ENCODE measurements at regions not wholly inside any gene's neighbourhood (a gene's known extent, or its start where the extent isn't known, plus 50 kb on each side); places are given as distances from the start of the nearest gene placed in this dataset.

- DNase-seq (ENCODE audit: low read depth in 2 of 2), result no peak
Observed at GRCh38 chr2:136468799-136469369, 296.5 kb upstream of the THSD7B start.

- DNase-seq (ENCODE audit: low read depth in 2 of 2), result no peak
Observed at GRCh38 chr2:136452528-136452927, 312.8 kb upstream of the THSD7B start.

- no peak for DNase-seq (ENCODE audit: low read depth in 2 of 2)
Observed at GRCh38 chr2:136448986-136449780, 316.2 kb upstream of the THSD7B start.

- no peak for DNase-seq (ENCODE audit: low read depth in 2 of 2)
Observed at GRCh38 chr2:136448432-136448831, 316.9 kb upstream of the THSD7B start.

GRCh38 chr2:136444323-136444722 lies 321.0 kb upstream of the THSD7B start:
- DNase-seq (ENCODE audit: low read depth in 2 of 2), result no peak

- no peak for DNase-seq (ENCODE audit: low read depth in 2 of 2)
Observed at GRCh38 chr2:136443661-136444060, 321.7 kb upstream of the THSD7B start.

DNA sequence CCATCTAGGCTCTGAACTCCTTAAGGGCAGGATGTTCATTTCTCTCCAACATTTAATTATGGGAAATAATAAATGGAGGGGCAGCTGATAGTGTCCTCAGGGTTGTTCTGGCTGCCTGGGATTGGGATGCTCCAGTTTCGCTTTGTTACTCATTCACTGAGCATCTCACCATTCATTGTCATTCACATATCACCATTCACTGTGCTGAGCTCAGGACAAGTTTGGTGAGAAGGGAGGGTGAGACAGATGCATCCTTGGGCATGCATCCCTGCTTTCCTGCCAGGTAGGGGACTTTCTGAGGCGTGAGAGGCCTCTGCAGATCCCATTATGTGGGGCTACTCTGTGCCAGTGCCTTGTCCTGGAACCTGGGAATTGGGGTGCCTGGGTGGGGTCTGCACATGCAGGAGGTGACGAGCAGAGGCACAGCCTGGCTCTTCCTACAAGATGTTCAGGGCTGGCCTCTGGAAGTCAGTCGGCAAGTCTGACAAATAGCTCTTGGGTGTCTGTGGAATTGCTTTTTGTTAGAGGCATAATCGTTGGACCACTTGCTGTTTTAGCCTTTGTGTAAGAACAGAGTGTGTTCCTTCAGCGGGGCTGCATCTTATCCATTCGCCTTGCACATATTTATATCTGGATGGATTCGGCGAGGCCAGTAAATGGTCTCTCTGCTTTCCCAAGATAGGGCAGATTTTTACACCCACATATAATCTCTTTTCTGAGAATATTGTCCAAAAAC lies 323.2 kb upstream of the THSD7B start:
- DNase-seq (ENCODE audit: low read depth in 2 of 2), result no peak

GRCh38 chr2:136439064-136439676 lies 321.2 kb upstream of the CXCR4 start:
- no peak for DNase-seq (ENCODE audit: low read depth in 2 of 2)

DNA sequence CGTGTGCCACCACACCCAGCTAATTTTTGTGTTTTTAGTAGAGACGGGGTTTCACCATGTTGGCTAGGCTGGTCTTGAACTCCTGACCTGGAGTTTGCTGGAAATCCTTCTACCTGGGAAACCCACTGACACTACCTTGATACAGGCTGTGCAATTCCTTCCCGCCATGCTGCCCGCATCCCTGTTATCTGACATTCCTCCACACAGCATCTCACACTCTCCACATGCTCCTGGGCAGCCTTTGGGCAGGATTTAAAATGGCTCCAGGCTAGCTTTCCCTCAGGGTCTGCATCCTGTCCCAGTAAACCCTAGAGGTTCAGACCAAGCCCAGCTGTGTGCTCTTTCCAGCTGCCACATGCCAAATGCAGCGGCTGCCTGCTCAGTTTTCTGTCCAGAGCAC lies 319.5 kb upstream of the CXCR4 start:
- DNase-seq (ENCODE audit: low read depth in 2 of 2), result no peak

- no peak for DNase-seq (ENCODE audit: low read depth in 2 of 2)
Observed at GRCh38 chr2:136436936-136437335, 319.0 kb upstream of the CXCR4 start.

DNA sequence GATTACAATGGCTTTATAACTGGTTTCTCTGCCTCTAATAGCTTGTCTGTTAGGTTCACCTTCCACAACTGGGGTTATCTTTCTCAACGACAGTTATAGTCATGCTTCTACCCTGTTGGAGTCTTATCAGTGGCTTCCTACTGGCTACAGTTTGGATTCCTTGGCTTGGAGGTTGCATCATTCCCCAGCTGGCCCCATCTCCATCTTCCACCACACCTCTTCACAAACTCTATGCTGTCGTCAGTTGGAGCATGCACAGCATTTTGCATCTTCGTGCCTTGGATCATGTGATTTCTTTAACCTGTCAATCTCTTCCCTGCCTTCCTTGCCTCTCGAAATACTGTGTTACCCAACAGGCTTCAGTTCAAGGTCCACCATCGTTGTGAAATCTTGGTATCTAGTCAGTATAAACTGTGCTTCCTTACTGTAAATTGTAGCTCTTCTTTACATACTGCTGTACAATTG lies 316.3 kb upstream of the CXCR4 start:
- DNase-seq (ENCODE audit: low read depth in 2 of 2), result no peak

- no peak for DNase-seq (ENCODE audit: low read depth in 2 of 2)
Observed at GRCh38 chr2:136433261-136433660, 315.3 kb upstream of the CXCR4 start.

- no peak for DNase-seq (ENCODE audit: low read depth in 2 of 2)
Observed at GRCh38 chr2:136424112-136424511, 306.2 kb upstream of the CXCR4 start.

DNA sequence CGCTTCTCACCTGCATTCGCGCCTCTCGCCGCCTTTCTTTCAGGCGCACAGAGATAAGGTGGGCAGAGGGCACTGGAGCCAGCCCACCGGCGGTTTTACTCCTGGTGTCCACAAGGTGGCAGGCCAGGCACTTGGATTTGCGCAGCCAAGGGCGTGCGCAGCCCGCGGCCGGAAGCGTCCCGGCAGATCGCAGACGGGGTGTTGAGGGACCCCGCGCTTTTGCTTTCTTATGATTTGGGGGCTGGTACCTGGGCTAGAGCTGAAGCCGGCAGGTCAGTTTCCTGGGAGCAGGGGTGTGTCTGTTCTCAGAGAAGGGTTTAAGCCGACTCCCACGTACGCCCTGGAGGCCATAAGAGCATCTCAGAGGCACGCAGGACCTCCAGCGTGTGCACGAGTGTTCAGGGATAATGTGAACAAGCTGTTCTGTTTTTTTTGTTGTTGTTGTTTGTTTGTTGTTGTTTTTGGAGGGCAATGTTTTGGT lies 305.6 kb upstream of the CXCR4 start:
- DNase-seq (ENCODE audit: low read depth in 2 of 2), result peak; percentile 51 to 62

DNA sequence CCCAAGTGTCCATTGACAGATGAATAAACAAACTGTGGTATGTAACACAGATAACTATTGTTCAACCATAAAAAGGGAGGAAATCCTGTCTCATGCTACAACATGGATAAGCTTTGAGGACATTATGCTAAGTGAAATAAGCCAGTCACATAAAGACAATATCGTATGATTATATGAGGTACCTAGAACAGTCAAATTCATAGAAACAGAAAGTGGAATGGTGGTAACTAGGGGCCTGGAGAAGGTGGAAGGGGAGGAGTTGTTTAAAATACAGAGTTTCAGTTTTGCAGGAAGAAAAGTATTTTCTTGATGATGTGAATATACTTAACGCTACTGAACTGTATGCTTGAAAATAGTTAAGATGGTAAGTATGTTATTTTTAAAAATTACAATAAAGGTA lies 304.6 kb upstream of the CXCR4 start:
- DNase-seq (ENCODE audit: low read depth in 2 of 2), result no peak

DNA sequence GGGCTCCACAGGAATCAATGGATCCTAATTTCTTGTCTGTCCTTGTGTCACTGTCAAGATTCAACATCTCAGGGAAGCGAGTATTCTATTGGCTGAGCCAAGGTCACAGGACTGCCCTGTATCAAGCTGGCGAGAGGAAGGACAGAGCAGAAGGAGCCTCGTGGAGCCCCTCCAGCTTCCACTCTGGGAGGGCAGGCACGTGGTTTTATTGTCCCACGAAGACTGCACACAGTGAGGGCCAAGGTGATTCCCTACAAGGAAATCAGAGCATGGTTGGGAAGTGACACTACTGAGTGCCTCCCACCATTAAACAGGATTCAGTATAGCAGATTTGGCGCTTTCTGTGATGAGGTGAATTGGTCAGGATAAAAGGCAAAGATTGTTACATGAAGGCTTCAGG lies 302.4 kb upstream of the CXCR4 start:
- DNase-seq (ENCODE audit: low read depth in 2 of 2), result no peak

GRCh38 chr2:136411946-136412345 lies 294.0 kb upstream of the CXCR4 start:
- no peak for DNase-seq (ENCODE audit: low read depth in 2 of 2)

DNA sequence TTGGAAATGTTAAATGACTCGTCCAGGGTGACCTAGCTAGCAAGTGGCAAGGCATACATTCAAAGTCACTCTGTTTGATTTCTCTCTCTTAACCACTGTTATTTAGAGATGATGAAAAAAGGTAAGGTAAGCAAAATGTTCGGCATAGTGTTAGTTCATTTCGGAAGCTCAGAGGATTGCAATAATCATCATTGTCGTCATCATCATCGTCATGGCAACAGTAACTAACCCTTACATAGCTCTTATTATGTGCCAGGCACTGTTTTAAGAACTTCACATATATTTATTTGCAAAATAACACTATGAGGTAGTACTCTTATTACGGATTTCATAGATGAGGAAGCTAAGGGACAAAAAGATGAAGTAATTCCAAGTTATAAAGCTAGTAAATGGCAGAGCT lies 292.7 kb upstream of the CXCR4 start:
- DNase-seq (ENCODE audit: low read depth in 2 of 2), result no peak

GRCh38 chr2:136408795-136409194 lies 290.8 kb upstream of the CXCR4 start:
- DNase-seq (ENCODE audit: low read depth in 2 of 2), result no peak

DNA sequence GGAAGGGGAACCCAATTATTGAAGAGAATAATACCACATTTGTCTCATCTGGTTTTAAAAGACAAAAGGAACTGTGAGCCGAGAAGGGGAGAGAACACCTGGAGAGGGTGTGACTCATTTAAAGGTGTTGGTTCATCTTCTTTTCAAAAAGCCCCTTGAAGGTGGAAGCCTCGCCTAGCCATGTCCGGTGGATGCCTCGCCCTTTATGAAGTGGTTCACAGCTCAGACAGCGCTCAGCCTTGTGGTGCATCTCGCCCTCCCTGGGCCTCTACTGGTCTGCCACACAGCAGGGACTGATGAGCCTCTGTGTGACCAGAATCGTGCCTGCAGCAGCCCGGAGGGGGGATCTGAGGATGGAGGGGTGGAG lies 290.0 kb upstream of the CXCR4 start:
- no peak for DNase-seq (ENCODE audit: low read depth in 2 of 2)

GRCh38 chr2:136407117-136407951 lies 289.4 kb upstream of the CXCR4 start:
- DNase-seq (ENCODE audit: low read depth in 2 of 2), result no peak
